Germinal center (tissue), 1 donor: ENCODE measurements at regions not wholly inside any gene's neighbourhood (a gene's known extent, or its start where the extent isn't known, plus 50 kb on each side); places are given as distances from the start of the nearest gene placed in this dataset.
"Not testable (repeated sequence)": the region's sequence is repeated elsewhere in the genome, so short reads cannot be mapped to it uniquely, and the experiment has no call there.

ENCODE experiments used
- DNase-seq: peaks from one replicate; pipeline ENCODE4 v3.0.0; 2012; ENCODE audit warnings: mixed read lengths, low spot score

- not testable (repeated sequence) for DNase-seq
Measured at GRCh38 chr11:29056487-29056886, 948.3 kb downstream of the METTL15 start.

GRCh38 chr11:29051935-29052334 lies 943.7 kb downstream of the METTL15 start:
- no peak for DNase-seq

DNA sequence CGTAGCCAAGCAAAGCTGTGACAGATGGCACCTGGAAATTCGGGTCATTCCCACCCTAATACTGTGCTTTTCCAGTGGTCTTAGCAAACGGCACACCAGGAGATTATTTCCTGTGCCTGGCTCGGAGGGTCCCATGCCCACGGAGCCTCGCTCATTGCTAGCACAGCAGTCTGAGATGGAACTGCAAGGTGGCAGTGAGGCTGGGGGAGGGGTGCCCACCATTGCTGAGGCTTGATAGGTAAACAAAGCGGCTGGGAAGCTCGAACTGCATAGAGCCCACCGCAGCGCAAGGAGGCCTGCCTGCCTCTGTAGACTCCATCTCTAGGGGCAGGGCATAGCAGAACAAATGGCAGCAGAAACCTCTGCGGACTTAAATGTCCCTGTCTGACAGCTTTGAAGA lies 942.8 kb downstream of the METTL15 start:
- DNase-seq = not testable (repeated sequence)

- no peak for DNase-seq
Measured at GRCh38 chr11:29040489-29040888, 932.3 kb downstream of the METTL15 start.

DNA sequence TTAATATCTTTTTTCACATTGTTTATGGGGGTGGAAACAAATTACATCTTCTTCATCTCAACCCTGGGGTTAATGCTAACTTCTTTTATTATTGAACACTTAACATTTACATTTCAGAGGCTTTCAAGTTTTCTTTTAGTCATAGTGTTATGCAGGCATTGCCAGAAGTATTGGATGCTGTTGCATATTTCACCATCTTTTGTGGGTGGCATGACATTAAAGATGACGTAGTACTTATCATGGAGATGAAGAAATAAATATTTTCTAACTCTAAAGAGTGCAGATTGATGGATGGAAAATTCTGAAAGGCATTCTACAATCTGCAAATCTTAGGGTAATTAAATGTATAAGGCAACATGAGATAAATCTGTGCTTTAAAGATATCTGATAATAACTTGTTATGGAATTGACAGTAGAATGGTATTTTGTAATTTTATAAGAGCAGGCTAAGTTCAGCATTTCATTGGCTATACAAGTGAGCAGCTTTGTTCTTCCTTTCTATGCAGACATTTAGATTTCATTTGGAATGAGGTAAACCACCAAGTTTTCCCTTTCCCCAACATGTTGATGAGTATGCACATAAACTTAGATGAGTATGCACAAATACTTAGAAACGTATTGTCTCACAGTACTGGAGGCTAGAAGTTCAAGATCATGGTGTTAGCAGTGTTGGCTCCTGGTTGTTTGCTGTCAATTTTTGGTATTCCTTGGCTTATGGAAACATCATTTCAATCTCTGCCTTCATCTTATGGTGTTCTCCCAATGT lies 924.4 kb downstream of the METTL15 start:
- DNase-seq = no peak

- DNase-seq = no peak
Measured at GRCh38 chr11:29029452-29029851, 921.3 kb downstream of the METTL15 start.

DNA sequence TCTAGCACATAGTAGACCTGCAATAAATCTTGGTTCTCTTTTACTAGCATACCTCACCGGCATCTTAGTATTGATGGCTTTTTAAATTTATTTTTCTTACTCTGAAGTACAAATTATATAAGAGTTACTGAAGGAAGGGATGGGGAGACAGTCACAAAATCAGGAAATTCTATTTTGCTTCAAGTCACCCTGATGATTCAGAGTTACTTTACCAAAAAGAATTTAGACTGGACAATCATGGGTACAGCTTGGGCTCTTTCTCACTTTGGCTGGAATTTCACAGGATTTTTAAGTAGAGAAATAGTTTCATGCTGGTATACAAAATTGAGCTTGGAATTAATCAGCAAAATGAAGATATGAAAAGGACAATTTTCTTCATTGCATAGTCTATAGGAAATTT lies 919.2 kb downstream of the METTL15 start:
- no peak for DNase-seq

DNA sequence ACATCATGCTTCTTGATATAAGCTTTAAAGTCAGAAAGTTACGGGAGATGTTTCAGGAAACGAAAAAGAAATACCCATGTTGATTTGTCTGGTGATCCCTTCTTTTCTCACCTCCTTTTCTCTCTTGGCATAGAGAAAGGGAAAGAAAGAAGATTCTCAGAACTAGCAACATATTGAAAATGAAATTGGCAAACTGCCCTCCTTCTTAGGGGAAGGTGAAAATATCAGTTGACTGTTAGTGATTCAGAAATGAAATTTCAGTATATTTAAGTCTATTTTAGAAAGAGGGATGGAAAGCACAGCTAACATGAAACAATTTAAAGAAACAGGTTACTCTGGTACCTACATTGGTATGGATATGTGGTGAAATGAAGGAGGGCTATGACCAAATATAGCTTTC lies 918.1 kb downstream of the METTL15 start:
- no peak for DNase-seq

DNA sequence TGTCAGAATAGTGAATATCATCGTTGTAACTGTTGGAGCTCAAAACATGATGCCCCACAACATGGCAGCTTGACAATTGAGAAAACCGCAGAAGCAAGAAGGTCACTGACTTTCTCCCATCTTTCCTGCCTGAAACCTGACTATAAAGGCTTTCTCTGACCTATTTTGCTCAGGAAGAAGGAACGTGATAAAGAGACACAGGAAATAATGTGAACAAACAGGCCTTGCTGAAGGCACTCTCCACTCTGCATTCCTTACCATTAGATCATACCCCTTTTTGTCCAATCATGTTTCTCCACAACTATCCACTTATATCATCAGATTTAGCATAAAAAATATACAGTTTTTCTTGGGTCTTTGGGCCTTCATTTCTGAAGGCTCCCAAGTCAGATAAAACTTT lies 916.8 kb downstream of the METTL15 start:
- DNase-seq = no peak

- DNase-seq = no peak
Measured at GRCh38 chr11:29024386-29024785, 916.2 kb downstream of the METTL15 start.

DNA sequence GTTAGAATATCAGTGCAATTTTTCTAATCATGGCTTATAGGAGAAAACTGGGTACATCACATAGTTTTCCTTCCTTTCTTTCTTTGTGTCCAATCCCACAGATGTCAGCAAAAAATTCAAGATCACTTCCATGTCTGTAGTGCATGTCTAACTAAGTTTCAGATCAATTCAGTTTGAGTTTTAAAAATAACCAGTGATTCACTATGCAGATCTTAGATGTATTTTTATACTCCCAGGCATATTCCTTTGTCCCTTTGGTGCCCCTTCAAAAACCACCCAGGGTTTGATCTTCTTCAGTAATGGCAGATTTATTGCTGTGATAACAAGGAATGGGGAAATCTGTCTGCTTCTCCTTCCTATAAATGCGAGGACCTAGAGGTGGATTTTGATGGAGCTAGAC lies 915.6 kb downstream of the METTL15 start:
- no peak for DNase-seq

GRCh38 chr11:29022676-29023075 lies 914.5 kb downstream of the METTL15 start:
- no peak for DNase-seq

DNA sequence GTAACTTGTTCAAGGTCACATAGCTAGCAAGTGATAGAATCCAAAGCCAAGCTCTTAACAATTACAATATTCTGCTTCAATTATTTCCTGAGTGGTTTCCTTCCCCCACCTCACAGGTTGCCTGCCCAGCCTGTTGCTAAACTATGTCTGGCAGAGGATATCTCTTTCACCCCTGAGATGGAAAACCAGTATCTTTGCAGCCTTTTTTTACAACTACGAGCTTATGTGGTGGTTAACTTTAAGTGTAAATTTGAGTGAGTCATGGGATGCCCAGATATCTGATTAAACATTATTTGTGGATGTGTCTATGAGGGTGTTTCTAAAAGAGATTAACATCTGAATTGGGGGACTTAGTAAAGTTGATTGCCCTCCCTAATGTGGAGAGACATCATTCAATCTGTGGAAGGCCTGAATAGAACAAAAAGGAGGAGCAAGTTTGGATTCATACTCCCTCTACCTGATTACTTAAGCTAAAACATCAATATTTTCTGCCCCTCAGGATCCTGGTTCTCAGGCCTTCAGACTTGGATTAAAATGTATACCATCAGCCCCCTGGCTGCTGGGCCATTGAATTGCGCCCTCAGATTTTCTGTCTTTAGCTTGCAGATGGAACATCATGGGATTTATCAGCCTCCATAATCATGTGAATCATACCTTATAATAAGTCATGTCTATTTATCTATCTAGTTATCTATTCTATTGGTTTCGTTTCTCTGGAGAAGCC lies 911.9 kb downstream of the METTL15 start:
- no peak for DNase-seq

- no peak for DNase-seq
Measured at GRCh38 chr11:29018631-29019030, 910.4 kb downstream of the METTL15 start.

GRCh38 chr11:29017941-29018340 lies 909.8 kb downstream of the METTL15 start:
- DNase-seq = no peak

- DNase-seq = no peak
Measured at GRCh38 chr11:29012507-29012906, 904.3 kb downstream of the METTL15 start.

DNA sequence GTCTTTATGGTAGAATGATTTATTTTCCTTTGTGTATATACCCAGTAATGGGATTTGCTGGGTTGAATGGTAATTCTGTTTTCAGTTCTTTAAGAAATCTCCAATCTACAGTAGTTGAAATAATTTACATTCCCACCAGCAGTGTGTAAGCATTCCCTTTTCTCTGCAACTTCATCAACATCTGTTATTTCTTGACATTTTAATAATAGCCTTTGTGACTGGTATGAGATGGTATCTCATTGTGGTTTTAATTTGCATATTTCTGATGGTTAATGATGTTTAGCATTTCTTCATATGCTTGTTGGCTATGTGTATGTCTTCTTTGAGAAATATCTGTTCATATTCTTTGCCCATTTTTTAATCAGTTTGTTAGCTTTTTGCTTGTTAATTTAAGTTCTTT lies 901.2 kb downstream of the METTL15 start:
- no peak for DNase-seq

DNA sequence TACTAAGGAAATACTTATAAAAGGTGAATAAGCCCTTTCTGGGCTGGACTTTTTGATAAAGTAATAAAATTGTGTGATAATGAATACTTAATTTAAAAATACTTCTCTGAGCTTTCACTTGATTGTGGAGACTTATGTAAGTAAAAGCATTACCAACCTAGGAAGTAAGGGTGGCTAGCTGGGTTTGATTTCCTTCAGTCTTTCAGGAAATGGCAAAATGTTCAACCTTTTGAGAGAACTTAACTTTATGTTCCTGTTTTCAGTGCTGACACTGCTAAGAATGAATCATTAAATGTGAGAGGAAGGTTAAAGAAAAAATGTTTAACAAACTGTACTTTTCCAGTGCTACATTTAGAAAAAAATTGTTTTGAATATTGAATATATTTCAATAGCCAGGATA lies 900.3 kb downstream of the METTL15 start:
- DNase-seq = no peak

GRCh38 chr11:29006668-29007067 lies 898.5 kb downstream of the METTL15 start:
- no peak for DNase-seq

- DNase-seq = no peak
Measured at GRCh38 chr11:29005401-29005980, 897.3 kb downstream of the METTL15 start.

DNA sequence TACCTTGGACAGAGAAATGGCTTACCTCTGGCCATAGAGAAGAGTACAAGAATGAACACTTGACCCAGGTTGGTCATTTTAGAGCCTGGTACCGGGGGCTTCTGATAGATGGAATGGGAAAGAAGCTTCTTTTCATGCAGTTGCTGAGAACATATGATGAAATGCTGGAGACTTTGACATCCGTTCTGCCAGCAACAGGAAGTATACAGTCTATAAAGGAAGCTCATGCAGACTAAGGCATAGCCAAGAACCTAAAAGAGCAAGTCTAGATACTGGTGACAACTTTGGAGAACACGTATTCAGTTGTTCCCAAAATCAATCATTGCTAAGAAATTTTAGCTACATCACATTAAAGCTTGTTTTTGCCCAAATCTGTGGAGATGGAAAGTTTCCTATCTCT lies 894.6 kb downstream of the METTL15 start:
- DNase-seq = no peak

DNA sequence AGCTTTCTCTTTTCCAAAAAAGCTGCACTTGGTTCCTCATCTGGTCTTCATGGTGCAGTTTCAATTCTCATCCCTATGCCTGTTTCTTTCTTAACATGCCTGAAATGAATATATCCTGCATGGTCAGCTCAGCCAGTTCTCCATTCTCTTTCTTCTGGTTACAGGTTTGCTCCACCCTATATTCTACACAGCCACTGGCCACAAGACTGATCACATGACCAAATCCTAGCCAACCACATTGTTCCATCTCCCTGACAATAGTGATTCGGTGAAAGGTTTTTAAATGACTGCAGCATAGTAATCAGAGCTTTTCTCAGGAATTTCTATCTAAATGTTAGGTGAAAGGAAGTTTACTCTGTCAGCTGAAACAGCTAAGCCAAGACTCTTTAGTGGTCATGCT lies 891.4 kb downstream of the METTL15 start:
- no peak for DNase-seq

- no peak for DNase-seq
Measured at GRCh38 chr11:28992996-28993395, 884.8 kb downstream of the METTL15 start.
